Esophagus muscularis mucosa (tissue), 4 donors: ENCODE measurements at regions not wholly inside any gene's neighbourhood (a gene's known extent, or its start where the extent isn't known, plus 50 kb on each side); places are given as distances from the start of the nearest gene placed in this dataset.
"Not testable (repeated sequence)": the region's sequence is repeated elsewhere in the genome, so short reads cannot be mapped to it uniquely, and the experiment has no call there.

Source experiments
- CTCF ChIP-seq, 3 experiments: fragments of 200-600 bp in 2 of 3; fragments of 450-650 bp in 1 of 3; sonication (generic) in 2 of 3; IDR thresholded peaks; one replicate each; pipeline ENCODE4 v1.5.1; 2017 to 2019; ENCODE audit warnings: antibody characterized with exemption in 3 of 3, mild to moderate bottlenecking in 2 of 3, moderate library complexity in 1 of 3
- EP300 ChIP-seq: sonication (generic); formaldehyde crosslinking; IDR thresholded peaks from one replicate; pipeline ENCODE4 v1.6.1; 2017; ENCODE audit warnings: antibody characterized with exemption
- POLR2A ChIP-seq: fragments of 450-650 bp; IDR thresholded peaks from one replicate; pipeline ENCODE4 v1.6.1; 2017; ENCODE audit warnings: antibody characterized with exemption, moderate library complexity, mild to moderate bottlenecking, low read depth
- POLR2AphosphoS5 ChIP-seq, 2 donors: sonication (generic); formaldehyde crosslinking; IDR thresholded peaks; one replicate each; pipeline ENCODE4 v1.6.1; 2017; ENCODE audit warnings: antibody characterized with exemption in 2 of 2

GRCh38 chr9:2397875-2398274 is 223.7 kb upstream of the VLDLR start:
- not testable (repeated sequence) for TF ChIP-seq POLR2A; CTCF (IDR thresholded peaks at IDR 0.05); POLR2AphosphoS5 (IDR thresholded peaks at IDR 0.05); EP300
